ENCODE measurements at regions not wholly inside any gene's neighbourhood (a gene's known extent, or its start where the extent isn't known, plus 50 kb on each side); places are given as distances from the start of the nearest gene placed in this dataset.

DNA sequence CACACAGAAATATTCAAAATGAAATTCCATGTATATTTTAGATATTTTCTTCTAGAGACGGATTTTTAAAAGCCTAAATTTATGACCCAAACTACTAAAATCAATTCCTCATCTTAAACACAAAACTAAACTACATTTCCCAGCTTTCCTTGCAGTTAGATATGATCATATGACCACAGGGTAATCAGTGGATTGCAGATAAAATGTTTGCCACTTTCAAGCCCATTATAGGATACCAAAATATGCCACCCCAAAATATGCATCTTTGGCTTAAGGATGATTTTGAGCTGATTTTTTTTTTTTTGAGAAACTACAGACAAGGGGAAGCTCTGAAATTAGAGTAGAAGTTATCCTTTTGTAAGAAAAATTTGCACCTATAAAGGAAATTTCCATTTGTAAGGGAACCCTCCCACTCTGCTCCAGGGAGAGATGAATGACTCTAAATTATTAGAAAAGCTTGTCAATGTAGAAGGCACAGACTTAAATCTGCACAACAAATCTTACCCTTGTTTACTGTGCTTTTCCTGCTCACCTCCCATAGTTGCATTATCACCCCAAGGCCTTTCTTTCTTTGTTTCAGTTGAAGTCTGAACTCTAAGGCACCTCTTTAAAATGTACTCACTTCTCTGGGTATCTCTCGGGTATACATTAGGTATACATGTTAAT, 503.0 kb downstream of the PDHA2 start:
- DNase-seq (no peak), ATAC-seq (no peak)
- H3K4me3 Mint-ChIP-seq: no peak overlapping the region
- H3K27me3 Mint-ChIP-seq: no peaks in the 10 kb centered on the region
- intact Hi-C loops (cut with micrococcal nuclease): no loop called here
- no peaks in the 10 kb centered on the region for H3K4me1 Mint-ChIP-seq (ENCODE audit: low read depth)
- peaks cover 9% of the 10 kb centered on the region for H3K9me3 Mint-ChIP-seq
- CTCF ChIA-PET: interaction anchor here (0.6 kb wide), 1 partner anchor 14 kb away, joined by 3 read pairs; no protein-coding TSS in a partner anchor
- H3K27ac Mint-ChIP-seq: no peak overlapping the region
- H3K36me3 Mint-ChIP-seq (ENCODE audit: low read depth): no peaks in the 10 kb centered on the region
- POLR2A ChIA-PET: no interaction called here
- no peak for TF ChIP-seq CTCF (IDR thresholded peaks at IDR 0.05)

- POLR2A ChIA-PET: no interaction called here
- intact Hi-C loops (cut with micrococcal nuclease): no loop called here
- H3K36me3 Mint-ChIP-seq (ENCODE audit: low read depth): no peaks in the 10 kb centered on the region
- H3K4me1 Mint-ChIP-seq (ENCODE audit: low read depth): no peaks in the 10 kb centered on the region
- DNase-seq (no peak), ATAC-seq (no peak)
- peaks cover 9% of the 10 kb centered on the region for H3K9me3 Mint-ChIP-seq
- H3K27me3 Mint-ChIP-seq: no peaks in the 10 kb centered on the region
- H3K27ac Mint-ChIP-seq: no peak overlapping the region
- CTCF ChIA-PET: no interaction called here
- TF ChIP-seq CTCF (IDR thresholded peaks at IDR 0.05): no peak
- no peak overlapping the region for H3K4me3 Mint-ChIP-seq
Observed at GRCh38 chr4:96343836-96344235, 503.9 kb downstream of the PDHA2 start.

- H3K4me1 Mint-ChIP-seq (ENCODE audit: low read depth): no peaks in the 10 kb centered on the region
- peaks cover 4% of the 10 kb centered on the region for H3K9me3 Mint-ChIP-seq
- ATAC-seq (no peak), DNase-seq (no peak)
- no peaks in the 10 kb centered on the region for H3K27me3 Mint-ChIP-seq
- no peak for TF ChIP-seq CTCF (IDR thresholded peaks at IDR 0.05)
- ChIA-PET CTCF (no interaction called here), POLR2A (no interaction called here)
- no peak overlapping the region for H3K4me3 Mint-ChIP-seq
- H3K36me3 Mint-ChIP-seq (ENCODE audit: low read depth): no peaks in the 10 kb centered on the region
- intact Hi-C loops (cut with micrococcal nuclease): no loop called here
- no peak overlapping the region for H3K27ac Mint-ChIP-seq
Observed at GRCh38 chr4:96347582-96347981, 507.7 kb downstream of the PDHA2 start.

DNA sequence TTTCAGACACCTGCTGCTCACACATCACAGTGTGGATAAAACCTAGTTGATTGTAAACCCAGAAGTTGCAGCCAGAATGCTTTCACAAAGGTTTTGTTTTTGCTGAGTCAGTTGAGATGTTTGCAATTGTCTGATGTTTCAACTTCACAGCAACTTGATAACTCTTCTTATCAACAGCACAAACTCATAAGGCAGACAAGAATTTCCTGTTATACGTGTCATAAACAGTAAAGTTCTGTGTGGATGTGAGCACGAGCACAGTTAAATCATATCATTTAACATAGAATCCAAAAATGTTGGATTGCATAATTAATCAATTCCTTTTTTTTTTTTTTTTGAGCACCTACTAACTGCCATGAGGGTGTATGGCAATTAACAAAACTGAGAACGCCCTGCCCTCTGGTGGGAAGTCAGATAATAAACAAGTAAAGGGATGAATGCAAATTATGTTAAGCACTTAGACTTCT, 512.2 kb downstream of the PDHA2 start:
- no peaks in the 10 kb centered on the region for H3K27me3 Mint-ChIP-seq
- ATAC-seq: no peak
- H3K4me1 Mint-ChIP-seq (ENCODE audit: low read depth): no peaks in the 10 kb centered on the region
- DNase-seq: peak; percentile 8
- no peaks in the 10 kb centered on the region for H3K36me3 Mint-ChIP-seq (ENCODE audit: low read depth)
- POLR2A ChIA-PET: no interaction called here
- CTCF ChIA-PET: no interaction called here
- H3K4me3 Mint-ChIP-seq: no peak overlapping the region
- intact Hi-C loops (cut with micrococcal nuclease): no loop called here
- H3K27ac Mint-ChIP-seq: no peak overlapping the region
- no peak for TF ChIP-seq CTCF (IDR thresholded peaks at IDR 0.05)
- no peaks in the 10 kb centered on the region for H3K9me3 Mint-ChIP-seq

GRCh38 chr4:96354036-96354712, 514.3 kb downstream of the PDHA2 start:
- CTCF ChIA-PET: interaction anchor here (1.3 kb wide), 1 partner anchor 11 kb away, joined by 3 read pairs; no protein-coding TSS in a partner anchor
- H3K4me3 Mint-ChIP-seq: no peak overlapping the region
- POLR2A ChIA-PET: no interaction called here
- no peaks in the 10 kb centered on the region for H3K9me3 Mint-ChIP-seq
- DNase-seq: no peak
- no peak overlapping the region for H3K27ac Mint-ChIP-seq
- intact Hi-C loops (cut with micrococcal nuclease): no loop called here
- H3K36me3 Mint-ChIP-seq (ENCODE audit: low read depth): no peaks in the 10 kb centered on the region
- no peak for ATAC-seq
- no peak for TF ChIP-seq CTCF (IDR thresholded peaks at IDR 0.05)
- no peaks in the 10 kb centered on the region for H3K27me3 Mint-ChIP-seq
- no peaks in the 10 kb centered on the region for H3K4me1 Mint-ChIP-seq (ENCODE audit: low read depth)
